HuH-7.5 (cell line): ENCODE measurements at regions not wholly inside any gene's neighbourhood (a gene's known extent, or its start where the extent isn't known, plus 50 kb on each side); places are given as distances from the start of the nearest gene placed in this dataset.

Source experiments
- DNase-seq: peaks from one replicate; pipeline ENCODE4 v3.0.0; 2011; ENCODE audit warnings: low spot score

DNA sequence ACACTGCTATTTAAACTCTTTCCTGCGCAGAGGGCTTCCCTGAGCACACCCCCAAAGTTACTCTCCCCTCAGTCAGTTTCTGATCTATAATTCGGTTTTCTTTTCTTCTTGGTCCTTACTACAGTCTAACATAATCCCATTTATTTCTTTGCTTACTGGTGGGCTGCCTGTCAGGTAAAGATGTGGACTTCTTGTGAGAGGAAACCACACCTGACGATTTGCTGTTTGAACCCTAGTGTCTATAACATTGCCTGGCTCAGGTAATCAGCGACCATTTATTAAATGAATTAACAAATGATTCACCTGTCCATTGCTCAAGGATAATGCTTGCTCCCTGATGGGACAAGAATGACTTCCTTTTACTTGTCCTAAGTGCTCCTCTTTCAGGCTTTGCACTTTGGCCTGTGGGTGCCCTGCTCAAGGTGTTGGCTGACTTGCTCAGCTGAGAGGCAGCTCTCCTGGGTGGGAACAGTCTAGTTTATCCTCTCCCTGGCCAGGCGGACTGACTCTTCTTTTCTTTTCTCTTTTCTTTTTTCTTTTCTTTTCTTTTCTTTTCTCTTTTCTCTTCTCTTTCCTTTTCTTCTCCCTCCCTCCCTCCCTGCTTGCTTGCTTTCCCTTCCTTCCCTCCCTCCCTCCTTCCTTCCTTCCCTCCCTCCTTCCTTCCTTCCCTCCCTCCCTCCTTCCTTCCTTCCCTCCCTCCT lies 233.1 kb downstream of the BCAS1 start:
- DNase-seq: no peak

DNA sequence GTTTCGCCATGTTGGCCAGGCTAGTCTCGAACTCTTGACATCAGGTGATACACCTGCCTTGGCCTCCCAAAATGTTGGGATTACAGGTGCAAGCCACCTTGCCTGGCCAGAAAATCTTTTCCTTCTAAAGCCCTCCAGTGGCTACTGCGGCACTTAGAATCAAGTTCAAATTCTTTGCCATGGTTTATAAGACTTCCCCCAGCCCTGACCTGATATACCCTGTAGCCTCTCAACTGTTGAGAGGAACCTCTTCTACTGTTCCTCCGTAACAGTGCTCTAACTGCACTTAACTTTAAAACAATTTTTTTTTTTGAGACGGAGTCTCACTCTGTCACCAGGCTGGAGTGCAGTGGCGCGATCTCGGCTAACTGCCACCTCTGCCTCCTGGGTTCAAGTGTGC lies 235.6 kb downstream of the BCAS1 start:
- no peak for DNase-seq

DNA sequence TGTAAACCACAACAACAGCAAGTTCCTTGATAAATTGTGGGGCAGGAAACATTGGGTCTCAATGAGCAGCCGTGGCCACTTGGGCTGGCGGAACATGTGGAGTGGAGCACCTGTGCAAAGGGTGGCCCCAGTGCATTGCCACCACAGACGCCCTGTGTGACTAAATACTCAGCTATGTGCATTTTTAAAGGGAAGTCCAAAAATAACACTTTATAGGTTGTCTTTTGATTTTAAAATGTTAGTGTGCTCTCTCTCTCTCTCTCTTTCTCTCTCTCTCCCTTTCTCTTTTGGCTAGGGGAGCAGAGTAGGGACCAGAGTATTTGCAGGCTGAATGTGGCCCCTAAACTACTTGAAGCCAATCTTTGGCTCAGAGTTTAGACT lies 236.3 kb downstream of the BCAS1 start:
- no peak for DNase-seq

DNA sequence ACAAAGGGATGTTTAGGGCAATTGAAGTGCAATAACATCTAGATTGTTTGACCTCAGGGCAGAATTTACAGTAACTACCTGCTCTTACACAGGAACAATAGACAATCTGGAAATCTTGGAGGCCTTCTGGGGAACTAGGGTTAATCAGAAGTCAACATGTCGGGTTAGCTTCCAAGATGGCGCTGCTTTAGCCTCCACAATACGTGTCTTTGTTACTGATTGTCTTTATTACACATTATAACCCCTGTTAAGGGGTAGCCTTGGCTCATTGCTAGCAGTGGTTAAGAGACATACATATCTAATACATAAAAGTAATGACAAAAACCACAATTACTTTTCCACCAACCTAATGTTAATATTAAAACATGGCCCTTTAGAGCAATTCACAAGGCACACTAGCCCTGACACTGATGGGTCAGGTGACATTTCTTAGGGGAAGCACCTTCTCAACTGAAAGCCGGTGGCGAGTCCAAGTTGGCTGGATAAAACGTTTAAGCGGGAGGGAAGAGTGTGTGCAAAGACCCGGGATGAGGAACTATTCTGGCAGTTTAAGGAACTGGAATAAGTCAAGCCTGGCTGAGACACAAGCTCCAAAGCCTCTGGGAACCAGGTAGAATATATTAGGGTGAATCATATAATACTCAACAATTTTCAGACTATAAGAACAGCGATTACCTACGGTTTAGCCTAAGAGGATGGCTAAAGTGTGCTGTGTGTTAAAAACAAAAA lies 236.9 kb downstream of the BCAS1 start:
- DNase-seq: no peak

DNA sequence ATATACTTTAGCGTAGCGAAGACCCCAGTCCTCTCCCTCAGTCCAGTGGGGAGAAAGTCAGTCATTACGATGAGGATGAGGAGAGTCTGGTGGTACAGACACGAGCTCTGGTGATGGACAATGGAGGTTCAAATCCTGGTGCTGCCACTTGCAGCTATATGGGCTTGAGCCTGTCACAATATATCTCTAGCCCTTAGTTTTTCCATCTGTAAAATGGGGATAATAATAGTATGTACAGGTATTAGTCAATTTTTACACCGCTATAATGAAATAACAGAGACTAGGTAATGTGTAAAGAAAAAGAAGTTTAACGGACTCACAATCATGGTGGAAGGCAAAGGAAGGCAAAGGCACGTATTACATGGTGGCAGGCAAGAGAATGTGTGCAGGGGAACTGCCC lies 237.9 kb downstream of the BCAS1 start:
- no peak for DNase-seq

DNA sequence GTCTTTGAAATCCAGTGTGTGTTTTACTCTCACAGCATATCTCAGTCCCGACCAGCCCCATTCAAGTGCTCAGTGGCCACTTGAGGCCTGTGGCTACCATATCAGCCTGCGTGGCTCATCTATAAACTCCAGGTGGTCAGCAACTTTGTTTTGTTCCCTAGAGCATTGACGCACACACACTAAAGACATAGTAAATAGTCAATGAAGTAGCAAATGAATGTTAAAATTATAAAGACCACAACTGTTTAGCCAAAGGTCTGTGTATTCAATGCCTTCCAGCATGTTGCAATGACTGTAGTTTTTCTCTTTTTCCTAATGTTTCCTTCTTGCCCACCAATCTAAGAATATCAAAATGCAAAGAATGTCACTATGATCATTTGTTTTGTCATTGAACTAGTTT lies 238.2 kb upstream of the ZNF217 start:
- DNase-seq: no peak

DNA sequence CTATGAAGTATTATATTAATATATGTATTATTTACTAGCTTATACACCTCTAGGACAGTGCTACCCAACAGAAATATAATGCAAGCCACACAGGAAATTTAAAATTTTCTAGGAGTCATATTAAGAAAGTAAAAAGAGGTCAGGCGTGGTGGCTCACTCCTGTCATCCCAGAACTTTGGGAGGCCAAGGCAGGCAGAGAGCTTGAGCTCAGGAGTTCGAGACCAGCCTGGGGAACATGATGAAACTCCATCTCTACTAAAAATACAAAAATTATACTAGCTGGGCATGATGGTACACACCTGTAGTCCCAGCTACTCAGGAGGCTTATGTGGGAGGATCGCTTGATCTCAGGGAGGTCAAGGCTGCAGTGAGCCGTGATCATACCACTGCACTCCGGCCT lies 237.6 kb upstream of the ZNF217 start:
- no peak for DNase-seq

DNA sequence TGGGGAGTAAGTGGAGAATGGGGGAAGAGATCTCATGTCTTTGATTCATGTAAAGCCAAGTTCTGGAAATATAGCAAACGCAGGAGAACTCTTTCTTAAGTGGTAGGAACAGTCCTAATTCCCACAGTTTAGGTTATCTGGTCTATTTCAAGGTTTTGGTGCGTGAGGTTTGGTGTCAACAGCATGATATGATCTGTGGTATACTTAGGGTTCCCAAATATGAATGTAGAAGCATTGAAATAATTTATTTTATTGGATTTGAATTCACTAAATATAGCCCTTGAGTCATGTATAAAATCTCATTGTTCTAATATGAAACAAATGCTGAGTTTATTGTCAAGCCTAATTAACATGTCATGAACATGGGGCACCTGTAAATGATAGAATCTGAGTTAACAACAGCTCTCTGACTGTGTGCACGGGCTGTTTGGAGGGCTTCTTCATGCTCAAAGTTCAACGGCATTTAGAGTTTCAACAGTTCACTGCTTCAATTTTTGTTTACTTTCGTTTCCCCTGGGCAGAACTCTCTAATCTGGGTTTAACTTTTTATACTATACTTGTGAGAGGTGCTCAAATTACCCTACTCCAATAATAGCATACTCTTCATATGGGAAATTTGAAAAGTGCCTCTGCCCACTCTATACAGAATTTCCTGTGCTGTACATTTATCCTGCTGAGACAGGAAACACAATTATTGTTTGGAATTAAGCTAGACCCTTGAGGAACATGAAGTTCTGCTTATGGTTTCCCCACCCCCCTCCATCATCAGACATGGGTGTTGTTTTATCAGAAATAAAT lies 236.3 kb upstream of the ZNF217 start:
- no peak for DNase-seq

DNA sequence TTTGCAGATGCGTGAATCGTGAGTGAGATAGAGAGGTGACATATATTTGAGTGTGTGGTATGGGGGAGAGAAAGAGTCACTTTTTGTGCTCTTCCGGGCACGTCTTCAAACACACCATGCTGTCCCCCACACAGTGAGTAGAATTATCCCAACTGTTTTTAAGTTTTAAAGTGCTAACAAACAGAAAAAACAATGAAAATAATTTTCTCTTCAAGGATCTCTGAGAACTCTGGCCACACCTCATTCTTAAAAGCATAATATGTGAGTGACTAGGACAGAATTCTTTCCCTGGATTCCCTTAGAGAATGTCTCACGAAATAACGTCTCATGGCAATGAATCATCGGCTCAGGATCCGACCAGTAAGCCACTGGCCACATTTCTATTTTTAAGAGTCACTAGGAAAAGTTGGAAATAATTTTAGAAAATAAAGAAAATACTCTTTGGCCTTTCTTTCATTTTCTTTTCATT lies 235.7 kb upstream of the ZNF217 start:
- no peak for DNase-seq

DNA sequence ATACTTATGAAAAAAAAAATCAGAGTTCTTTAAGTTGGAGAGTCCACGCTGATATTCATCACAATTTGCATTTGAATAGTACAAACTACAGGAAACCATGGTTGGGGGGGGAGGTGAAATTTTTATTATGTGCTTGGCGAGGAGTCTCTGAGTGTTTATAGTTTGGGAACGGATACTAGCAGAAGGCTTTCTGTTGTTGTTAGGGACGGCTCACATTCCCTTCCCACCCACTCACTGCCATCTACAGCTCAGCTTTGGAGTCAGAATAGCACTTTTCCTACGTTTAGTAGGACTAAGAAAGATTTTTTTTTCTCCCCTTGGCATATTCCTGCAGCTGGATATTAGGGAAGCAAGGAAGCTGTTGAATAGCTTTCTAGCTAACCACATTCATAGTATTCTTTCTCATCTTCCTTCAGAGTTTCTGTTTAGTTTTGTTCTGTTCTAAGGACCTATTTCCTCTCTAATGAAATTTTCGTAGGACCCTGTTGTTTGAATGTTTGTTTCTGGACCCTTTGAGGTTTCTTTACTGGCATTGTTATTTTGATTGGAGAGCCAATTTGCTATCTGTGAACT lies 235.1 kb upstream of the ZNF217 start:
- no peak for DNase-seq

DNA sequence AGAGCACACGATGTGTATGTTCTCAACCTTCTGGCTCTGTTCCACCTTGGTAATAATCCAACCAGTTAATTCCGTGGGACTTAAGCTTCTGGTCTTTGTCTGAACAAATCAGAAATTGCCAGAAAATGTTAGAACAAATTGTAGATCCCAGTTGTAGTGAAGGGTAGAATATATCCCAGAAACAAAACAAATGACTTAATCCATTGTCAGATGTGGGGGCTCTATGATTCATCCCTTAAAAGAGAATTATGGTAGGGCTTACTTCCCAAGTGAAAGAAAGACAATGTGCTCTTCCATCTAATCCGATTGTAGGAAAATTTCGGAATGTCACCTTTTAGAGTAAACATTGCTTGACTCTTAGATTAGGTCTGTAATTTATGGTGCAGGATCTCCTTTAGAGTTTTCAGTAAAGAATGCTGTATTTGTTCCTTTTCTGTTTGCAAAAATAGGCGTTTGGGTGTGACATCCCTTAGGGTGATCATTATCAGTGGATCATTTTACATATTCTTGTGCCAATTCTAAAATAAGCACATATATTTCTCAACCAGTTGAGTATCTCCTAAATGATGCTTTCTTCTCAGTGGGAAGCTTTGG lies 234.5 kb upstream of the ZNF217 start:
- no peak for DNase-seq

DNA sequence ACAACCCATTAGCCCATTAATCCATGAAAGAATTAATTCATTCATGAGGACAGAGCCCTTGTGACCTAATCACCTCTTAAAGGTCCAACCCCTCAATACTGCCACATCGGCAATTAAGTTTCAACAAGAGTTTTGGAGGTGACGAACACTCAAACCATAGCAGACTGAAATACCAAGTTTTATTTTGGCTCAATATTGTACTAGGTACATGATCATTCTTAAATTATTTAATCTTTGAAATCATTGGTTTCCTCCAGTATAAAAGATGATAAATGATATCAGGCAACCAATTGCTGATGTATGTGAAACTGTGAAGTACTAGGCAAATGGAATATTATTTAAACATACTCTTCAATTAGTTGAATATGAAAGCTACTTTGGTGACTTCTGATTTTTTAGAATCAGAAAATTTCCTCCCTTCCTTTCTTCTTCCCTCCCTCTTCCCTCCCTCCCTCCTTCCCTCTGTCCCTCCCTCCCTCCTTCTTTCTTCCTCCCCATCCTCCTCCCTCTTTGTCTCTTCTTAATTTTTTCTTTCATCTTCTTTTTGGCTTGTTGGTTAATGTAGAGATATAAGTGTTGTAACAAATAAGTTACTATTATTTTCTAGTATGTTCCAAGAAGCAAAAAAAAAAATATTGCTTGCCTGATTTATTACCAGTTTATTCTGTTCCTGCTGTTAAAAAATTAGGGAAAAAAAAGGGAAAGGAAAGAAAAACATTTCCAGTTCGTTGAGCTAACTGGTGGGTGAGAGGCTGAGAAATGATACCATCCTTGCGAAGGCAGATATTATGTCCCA lies 233.9 kb upstream of the ZNF217 start:
- no peak for DNase-seq

DNA sequence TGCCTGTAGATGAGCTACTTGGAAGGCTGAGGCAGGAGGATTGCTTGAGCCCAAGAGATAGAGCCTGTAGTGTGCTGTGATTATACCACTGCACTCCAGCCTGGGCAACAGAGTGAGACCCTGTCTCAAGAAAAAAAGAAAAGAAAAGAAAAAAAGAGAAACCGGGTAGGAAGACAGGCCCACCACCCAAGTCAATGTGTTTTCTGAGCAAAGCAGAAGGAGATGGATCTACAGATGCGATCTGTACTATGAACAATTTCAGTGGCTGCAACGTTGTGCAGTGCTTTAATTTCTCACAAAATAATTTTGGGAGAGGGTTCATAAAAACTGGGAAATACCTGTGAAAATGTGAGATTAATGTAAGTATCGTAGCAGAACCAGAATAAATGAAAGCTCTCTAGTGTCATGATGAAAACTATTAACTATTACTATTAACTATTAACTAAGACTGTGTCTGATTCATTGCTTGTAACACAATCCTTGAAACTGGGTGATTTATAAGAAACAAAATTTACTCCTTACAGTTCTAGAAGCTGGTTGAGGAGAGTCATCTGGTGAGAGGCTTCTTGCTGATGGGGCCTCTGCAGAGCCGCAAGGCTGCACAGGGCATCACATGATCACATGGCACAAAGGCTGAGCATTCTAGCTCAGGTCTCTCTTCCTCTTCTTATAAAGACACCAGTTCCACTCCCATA lies 233.1 kb upstream of the ZNF217 start:
- DNase-seq: no peak

DNA sequence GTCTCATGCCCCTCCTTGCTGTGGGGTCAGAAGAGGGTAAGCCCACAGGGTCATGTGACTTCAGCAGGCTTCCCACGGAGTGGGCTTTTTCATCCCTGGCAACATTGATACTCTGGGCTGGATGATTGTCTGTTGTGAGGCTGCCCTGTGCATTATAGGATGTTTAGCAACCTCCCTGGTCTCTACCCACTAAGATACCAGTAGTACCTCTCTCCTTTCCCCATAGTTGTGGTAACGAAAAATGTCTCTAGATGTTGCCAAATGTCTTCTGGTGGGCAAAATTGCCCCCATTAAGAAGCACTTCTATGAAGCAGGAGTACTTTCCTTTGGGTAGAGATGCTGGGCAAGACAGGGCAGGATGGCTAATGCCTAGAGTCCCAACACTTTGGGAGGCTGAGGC lies 232.5 kb upstream of the ZNF217 start:
- no peak for DNase-seq

DNA sequence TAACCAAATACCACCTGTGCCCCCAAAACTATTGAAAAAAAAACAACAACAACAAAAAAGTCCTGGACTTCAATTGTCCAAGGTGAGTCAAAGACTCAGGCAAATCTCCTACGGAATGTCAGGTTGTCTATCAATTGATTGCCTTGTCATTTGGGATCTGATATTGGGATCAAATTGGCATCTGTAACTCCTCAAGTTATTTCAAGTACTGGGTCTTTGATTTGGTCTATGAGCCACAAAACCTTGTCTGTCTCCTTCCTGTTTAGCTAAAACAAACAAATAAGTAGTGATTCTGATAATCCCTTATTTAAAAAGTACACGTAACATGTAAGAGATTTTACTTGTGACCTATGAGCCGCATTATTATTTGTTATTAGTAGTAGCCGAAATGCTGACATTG lies 231.6 kb upstream of the ZNF217 start:
- no peak for DNase-seq

DNA sequence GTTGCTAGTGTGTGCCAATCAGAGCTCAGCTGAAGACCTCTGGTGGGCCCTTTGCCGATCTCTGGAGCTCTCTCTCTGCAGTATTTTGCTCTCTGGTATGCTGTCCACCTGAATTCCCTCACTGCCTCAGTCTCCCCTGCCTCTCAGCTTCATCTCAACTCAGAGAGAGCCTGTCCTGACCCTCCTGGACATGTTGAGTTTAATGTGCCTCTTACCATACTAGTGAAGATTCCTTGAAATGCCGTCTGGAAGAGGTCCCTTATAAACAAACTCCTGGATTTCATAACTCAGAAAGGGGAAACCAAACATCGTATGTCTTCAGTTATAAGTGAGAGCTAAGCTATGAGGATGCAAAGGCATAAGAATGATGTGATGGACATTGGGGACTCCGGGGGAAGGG lies 231.1 kb upstream of the ZNF217 start:
- DNase-seq: no peak

DNA sequence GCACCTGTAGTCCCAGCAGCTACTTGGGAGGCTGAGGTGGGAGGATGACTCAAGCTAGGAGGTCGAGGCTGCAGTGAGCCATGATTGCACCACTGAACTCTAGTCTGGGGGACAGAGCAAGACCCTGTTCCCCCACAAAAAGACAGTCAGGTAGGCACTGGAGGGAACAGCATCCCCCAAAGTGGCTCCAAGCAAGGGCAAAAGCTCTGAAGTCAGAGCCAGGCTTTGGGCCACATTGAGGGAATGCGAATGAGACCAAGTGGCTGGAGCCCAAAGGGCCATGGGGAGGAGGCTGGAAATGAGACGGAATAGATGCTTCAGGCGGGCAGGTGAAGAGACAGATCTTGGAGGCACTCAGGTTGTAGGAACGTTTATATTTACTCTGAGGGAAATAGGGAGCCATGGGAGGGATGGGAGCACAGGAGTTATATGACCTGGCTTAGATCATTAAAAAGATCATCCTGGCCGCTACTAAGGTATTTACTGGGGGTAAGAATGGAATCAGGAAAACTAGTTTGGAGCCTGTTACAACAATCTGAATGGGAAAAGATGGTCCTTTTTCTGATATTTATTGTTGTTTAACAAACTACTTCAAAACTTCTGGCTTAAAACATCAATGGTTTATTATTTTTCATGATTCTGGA lies 229.6 kb upstream of the ZNF217 start:
- no peak for DNase-seq

DNA sequence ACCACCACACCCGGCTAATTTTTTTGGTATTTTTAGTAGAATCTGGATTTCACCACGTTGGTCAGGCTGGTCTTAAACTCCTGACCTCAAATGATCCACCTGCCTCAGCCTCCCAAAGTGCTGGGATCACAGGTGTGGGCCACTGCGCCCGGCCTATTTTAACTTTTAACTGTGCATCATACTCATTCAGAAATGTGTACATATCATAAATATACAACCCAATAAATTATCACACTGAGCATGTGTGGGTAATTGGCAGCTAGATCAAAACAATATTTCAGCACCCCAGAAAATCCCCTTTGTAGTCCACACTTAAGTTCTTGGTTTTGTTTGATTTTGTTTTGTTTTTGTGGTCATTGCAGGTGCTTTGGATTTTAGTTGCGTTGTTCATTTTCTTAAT lies 228.9 kb upstream of the ZNF217 start:
- no peak for DNase-seq

DNA sequence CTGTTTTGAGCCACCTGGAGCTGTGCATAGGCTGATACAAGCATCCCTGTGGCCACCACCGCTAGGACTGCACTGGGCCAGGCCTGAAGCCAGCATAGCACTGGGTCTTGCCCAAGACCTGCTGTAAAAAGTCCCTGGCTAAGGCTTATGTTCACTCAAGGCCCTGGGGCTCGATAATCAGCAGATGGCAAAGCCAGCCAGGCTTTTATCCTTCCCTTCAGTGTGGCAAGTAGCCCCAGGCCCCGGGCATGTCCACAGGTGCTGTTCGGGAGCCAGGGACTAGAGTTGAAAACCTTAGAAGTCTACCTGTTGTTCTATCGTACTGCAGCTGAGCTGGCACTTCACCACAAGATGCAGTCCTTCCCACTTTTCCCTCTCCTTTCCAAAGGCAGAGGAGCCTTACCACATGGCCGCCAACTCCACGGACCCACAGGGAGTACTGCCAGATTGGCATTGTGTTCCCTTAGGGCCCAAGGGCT lies 226.4 kb upstream of the ZNF217 start:
- no peak for DNase-seq
